Stomach (tissue), 4 donors: ENCODE measurements at regions not wholly inside any gene's neighbourhood (a gene's known extent, or its start where the extent isn't known, plus 50 kb on each side); places are given as distances from the start of the nearest gene placed in this dataset.

ENCODE experiments used
- POLR2A ChIP-seq, 4 donors: fragments of 450-650 bp; IDR thresholded peaks; one replicate each; pipeline ENCODE4 v1.6.1; 2016; ENCODE audit warnings: antibody characterized with exemption in 4 of 4, control low read depth in 2 of 4, mild to moderate bottlenecking in 1 of 4, moderate library complexity in 1 of 4
- POLR2AphosphoS5 ChIP-seq, 3 donors: sonication (generic); formaldehyde crosslinking; IDR thresholded peaks; one replicate each; pipeline ENCODE4 v1.6.1; 2016; ENCODE audit warnings: antibody characterized with exemption in 3 of 3
- TF ChIP-seq, protein P1 (sequence below), 7 experiments: fragments of 450-650 bp in 4 of 7; fragments of 200-600 bp in 3 of 7; sonication (generic) in 3 of 7; IDR thresholded peaks; one replicate each; pipeline ENCODE4 v1.5.1; 2016 to 2019; ENCODE audit warnings: antibody characterized with exemption in 7 of 7, control low read depth in 2 of 7, mild to moderate bottlenecking in 1 of 7

- TF ChIP-seq, protein P1, sequence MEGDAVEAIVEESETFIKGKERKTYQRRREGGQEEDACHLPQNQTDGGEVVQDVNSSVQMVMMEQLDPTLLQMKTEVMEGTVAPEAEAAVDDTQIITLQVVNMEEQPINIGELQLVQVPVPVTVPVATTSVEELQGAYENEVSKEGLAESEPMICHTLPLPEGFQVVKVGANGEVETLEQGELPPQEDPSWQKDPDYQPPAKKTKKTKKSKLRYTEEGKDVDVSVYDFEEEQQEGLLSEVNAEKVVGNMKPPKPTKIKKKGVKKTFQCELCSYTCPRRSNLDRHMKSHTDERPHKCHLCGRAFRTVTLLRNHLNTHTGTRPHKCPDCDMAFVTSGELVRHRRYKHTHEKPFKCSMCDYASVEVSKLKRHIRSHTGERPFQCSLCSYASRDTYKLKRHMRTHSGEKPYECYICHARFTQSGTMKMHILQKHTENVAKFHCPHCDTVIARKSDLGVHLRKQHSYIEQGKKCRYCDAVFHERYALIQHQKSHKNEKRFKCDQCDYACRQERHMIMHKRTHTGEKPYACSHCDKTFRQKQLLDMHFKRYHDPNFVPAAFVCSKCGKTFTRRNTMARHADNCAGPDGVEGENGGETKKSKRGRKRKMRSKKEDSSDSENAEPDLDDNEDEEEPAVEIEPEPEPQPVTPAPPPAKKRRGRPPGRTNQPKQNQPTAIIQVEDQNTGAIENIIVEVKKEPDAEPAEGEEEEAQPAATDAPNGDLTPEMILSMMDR (IDR thresholded peaks at IDR 0.05), result no peak
- no peak for TF ChIP-seq POLR2AphosphoS5 (IDR thresholded peaks at IDR 0.05)
- no peak for TF ChIP-seq POLR2A (IDR thresholded peaks at IDR 0.05)
Observed at GRCh38 chr2:57567245-57567644, 479.4 kb upstream of the VRK2 start.
